Activated CD4-positive, alpha-beta T cell treated with anti-CD3 and anti-CD28 coated beads, Interleukin-2, amount 10 ng/mL, durations not matched to agents 7 days and 5 days (primary cell): ENCODE measurements at regions not wholly inside any gene's neighbourhood (a gene's known extent, or its start where the extent isn't known, plus 50 kb on each side); places are given as distances from the start of the nearest gene placed in this dataset.

Experiments used
- CTCF ChIA-PET: fragments of 350-600 bp; sonication (Branson Sonifier 250); formaldehyde crosslinking; loops from one replicate; lab custom pipeline; 2021; ENCODE audit warnings: antibody characterized with exemption; lab: Charles Lee
- POLR2A ChIA-PET: fragments of 350-600 bp; sonication (Branson Sonifier 250); formaldehyde crosslinking; loops from one replicate; lab custom pipeline; 2021; ENCODE audit warnings: antibody characterized with exemption; lab: Charles Lee
- DNase-seq: peaks from one replicate; pipeline ENCODE4 v3.0.0-alpha.2; 2020
- H3K27ac Mint-ChIP-seq: one replicate; pipeline ENCODE4 v1.8.0; 2021; ENCODE audit warnings: mild to moderate bottlenecking, moderate library complexity, mixed read lengths
- H3K27me3 Mint-ChIP-seq: one replicate; pipeline ENCODE4 v1.8.0; 2021; ENCODE audit warnings: mixed read lengths
- H3K36me3 Mint-ChIP-seq: one replicate; pipeline ENCODE4 v1.8.0; 2021; ENCODE audit warnings: low read depth, mixed read lengths
- H3K4me1 Mint-ChIP-seq: one replicate; pipeline ENCODE4 v1.8.0; 2021; ENCODE audit warnings: mixed read lengths
- H3K4me3 Mint-ChIP-seq: one replicate; pipeline ENCODE4 v1.8.0; 2021; ENCODE audit warnings: mild to moderate bottlenecking, moderate library complexity, mixed read lengths
- H3K9me3 Mint-ChIP-seq: one replicate; pipeline ENCODE4 v1.8.0; 2021; ENCODE audit warnings: mixed read lengths

DNA sequence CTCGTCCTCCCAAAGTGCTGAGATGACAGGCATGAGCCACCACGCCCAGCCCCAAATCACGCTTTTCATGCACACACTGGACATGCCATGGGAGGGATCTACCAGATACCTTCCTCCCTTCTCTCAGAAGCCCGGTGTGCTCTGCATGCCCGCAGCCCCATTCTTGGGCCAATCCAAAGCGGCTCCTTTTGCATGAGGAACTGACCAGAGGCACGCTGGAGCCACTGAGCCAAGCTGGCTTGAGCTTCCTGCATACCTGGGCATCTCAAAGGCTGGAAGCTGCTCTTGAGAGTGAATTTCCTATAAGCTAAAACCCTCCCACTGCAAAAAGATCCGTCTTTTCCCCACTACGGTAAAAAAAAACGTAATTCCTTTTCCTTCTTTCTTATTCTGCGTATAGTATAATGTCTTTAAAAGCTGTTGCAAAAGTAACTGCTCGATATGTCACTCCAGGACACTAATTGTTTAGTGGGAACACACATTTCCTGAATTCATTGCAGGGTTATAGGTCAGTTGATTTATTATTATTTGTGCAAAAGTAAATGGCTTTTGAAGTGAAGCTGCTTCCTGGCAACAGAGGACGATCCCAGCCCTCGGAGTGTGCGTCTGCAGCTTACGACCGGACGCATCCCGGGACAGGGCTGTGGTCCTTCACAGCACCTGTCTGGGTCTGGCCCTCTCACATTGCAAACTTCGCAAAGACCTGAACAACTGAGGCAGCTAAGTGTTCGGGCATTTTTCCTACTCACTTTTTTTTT is 61.8 kb upstream of the ETS2 start:
- POLR2A ChIA-PET, result no interaction called here
- no peak for DNase-seq
- H3K27me3 Mint-ChIP-seq, result peaks cover 4% of the 10 kb centered on the region
- peaks cover 23% of the 10 kb centered on the region for H3K4me1 Mint-ChIP-seq
- CTCF ChIA-PET, result no interaction called here
- H3K27ac Mint-ChIP-seq, result no peak overlapping the region
- no peak overlapping the region for H3K4me3 Mint-ChIP-seq
- no peaks in the 10 kb centered on the region for H3K36me3 Mint-ChIP-seq
- H3K9me3 Mint-ChIP-seq, result peaks cover 2% of the 10 kb centered on the region

DNA sequence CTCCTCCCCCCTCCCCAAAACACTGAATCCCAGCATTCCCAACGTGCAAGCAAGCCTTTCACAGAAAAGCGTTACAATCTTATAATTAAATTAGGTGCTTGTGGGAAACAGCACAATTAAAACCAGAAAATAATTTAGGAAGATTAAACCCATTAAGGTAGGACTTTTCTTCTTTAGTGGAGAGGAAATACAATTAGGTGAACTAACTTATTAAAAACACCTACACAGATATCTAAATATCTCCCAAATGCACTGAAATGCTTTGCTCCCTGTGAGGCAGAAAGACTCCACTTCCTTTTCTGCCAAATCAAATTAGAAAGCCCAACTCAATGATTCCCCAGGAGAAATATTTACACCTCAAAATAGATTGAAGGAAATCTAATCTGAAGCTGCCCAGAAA is 60.9 kb upstream of the ETS2 start:
- Mint-ChIP-seq H3K27ac (no peak overlapping the region), H3K9me3 (peaks cover 2% of the 10 kb centered on the region), H3K36me3 (no peaks in the 10 kb centered on the region), H3K4me3 (no peak overlapping the region), H3K4me1 (peaks cover 20% of the 10 kb centered on the region), H3K27me3 (peaks cover 4% of the 10 kb centered on the region)
- DNase-seq, result no peak
- ChIA-PET POLR2A (no interaction called here), CTCF (interaction anchor here (1.0 kb wide), 1 partner anchor 9 kb away, joined by 3 read pairs; no protein-coding TSS in a partner anchor)

DNA sequence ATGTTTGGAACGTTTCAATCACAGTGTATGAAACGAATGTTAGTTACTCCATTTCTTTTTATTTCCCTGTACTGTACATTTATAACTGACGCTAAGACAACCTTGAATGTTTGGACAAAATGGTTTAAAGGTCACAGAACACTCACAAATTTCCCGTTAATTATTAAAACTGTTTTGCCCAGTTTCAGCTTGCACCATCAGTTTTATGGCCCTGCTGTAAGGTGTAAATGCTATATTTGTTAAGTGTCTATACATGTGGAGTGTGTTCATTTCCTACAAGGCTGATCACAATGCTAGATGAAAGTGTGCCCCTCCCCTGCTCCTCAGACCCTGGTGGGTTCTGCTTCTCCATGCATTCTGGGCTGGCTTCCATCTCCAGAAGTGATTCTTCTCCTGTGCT is 57.9 kb upstream of the ETS2 start:
- Mint-ChIP-seq H3K4me3 (no peak overlapping the region), H3K36me3 (no peaks in the 10 kb centered on the region), H3K27me3 (peaks cover 4% of the 10 kb centered on the region), H3K4me1 (no peaks in the 10 kb centered on the region), H3K9me3 (peaks cover 2% of the 10 kb centered on the region), H3K27ac (no peak overlapping the region)
- no peak for DNase-seq
- POLR2A ChIA-PET, result no interaction called here
- CTCF ChIA-PET, result interaction anchor here (1.1 kb wide), 1 partner anchor 12 kb away, joined by 4 read pairs; no protein-coding TSS in a partner anchor

DNA sequence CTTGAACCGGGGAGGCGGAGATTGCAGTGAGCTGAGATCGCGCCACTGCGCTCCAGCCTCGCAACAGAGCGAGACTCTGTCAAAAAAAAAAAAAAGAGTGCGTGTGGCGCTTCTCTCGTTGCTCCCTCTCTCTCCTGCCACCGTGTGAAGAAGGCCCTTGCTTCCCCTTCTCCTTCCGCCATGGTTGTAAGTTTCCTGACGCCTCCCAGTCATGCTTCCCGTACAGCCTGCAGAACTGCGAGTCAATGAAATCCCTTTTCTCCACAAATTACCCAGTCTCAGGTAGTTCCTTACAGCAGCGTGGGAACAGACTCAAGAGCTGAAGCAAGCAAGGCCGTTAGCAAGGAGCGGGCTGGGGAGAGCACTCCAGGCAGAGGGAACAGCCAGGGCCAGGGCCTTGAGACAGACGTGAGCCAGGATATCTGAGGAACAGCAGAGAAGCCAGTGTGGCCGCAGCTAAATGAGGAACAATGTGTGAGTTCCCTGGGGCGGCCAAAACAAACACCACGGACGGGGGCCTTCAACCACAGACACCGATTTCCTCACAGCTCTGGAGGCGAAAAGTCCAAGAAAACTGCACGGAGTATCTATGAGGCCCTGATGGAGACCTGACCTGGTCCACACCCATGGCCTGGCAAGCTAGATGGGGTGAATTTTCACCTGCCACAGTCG is 54.2 kb upstream of the ETS2 start:
- peaks cover 4% of the 10 kb centered on the region for H3K27me3 Mint-ChIP-seq
- H3K4me1 Mint-ChIP-seq, result peaks cover 10% of the 10 kb centered on the region
- DNase-seq, result no peak

DNA sequence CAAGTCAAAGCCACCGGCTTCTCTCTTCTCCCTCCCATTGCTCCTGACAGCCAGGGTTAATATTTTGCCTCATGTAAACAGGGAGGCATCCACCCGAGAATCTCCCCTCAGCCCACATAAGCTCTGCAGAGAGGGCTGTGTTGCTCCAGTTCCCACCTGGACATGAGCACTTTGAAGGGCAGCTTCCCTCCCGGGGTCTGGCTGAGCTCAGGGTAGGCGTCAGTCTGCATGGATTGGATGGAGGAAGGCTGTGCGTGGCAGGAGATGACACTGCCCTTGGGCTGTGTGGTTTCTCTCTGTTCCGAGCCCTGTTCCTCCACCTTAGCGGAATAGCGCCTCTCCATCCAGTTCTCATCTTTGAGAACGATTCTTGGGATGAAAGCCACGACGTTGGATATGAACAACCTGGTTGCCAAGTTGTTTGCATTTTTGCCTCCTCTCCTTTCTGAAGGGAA is 53.7 kb upstream of the ETS2 start:
- ChIA-PET POLR2A (no interaction called here), CTCF (no interaction called here)
- Mint-ChIP-seq H3K4me1 (peaks cover 10% of the 10 kb centered on the region), H3K27me3 (peaks cover 4% of the 10 kb centered on the region), H3K27ac (no peak overlapping the region), H3K9me3 (no peaks in the 10 kb centered on the region), H3K36me3 (no peaks in the 10 kb centered on the region), H3K4me3 (no peak overlapping the region)
- no peak for DNase-seq

More for the DNA sequence above, 54.2 kb upstream of the ETS2 start:
- Mint-ChIP-seq H3K36me3 (no peaks in the 10 kb centered on the region), H3K4me3 (no peak overlapping the region), H3K9me3 (peaks cover 2% of the 10 kb centered on the region), H3K27ac (no peak overlapping the region)
- POLR2A ChIA-PET, result no interaction called here
- CTCF ChIA-PET, result no interaction called here

DNA sequence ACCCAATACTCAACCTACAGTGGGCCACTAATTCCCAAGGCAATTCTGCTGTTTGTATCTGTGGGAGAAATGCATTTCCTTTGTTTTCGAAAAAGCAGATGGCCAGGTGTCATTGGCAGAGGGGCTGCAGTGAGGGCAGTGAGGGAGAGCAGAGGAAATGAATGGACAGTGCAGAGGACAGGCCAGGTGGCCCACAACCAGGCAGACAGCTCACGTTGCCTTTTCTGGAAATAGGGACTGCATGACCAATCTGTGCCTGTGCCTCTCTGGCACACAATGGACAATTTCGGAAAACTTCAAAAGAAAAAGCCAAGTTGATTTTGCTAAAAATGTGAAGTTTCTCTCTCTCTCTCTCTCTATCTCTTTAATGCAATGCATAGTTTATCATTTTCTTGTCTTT is 52.6 kb upstream of the ETS2 start:
- POLR2A ChIA-PET, result no interaction called here

DNA sequence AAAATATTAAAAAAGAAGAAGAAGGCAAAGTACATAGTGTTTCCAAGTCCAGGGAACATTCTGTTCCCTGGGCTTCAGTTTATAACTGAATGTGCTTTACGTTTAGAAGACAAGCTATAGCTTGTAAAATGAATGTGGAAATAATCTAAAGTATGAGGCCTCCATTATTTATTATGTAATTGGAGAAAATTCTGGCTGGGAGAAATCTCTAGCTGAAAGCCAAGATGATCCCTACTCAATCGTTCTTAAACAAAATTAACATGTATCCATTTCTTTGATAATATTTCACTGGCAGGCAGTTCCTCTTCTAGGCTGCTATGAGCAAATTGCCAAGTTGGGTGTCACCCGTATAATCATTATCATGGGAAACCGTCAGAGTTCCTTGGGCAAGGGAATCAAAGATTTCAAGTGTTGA is 52.2 kb upstream of the ETS2 start:
- H3K4me3 Mint-ChIP-seq, result no peak overlapping the region
- no peak for DNase-seq
- H3K27me3 Mint-ChIP-seq, result peaks cover 4% of the 10 kb centered on the region
- ChIA-PET POLR2A (no interaction called here), CTCF (interaction anchor here (1.2 to 1.3 kb wide), 2 partner anchors 11 to 12 kb away, joined by 3 read pairs; no protein-coding TSS in a partner anchor)
- no peaks in the 10 kb centered on the region for H3K36me3 Mint-ChIP-seq
- H3K27ac Mint-ChIP-seq, result no peak overlapping the region
- H3K9me3 Mint-ChIP-seq, result no peaks in the 10 kb centered on the region
- peaks cover 10% of the 10 kb centered on the region for H3K4me1 Mint-ChIP-seq

More for the DNA sequence above, 52.6 kb upstream of the ETS2 start:
- Mint-ChIP-seq H3K4me3 (no peak overlapping the region), H3K36me3 (no peaks in the 10 kb centered on the region), H3K9me3 (no peaks in the 10 kb centered on the region), H3K27ac (no peak overlapping the region), H3K4me1 (peaks cover 10% of the 10 kb centered on the region), H3K27me3 (peaks cover 4% of the 10 kb centered on the region)
- CTCF ChIA-PET, result no interaction called here
- no peak for DNase-seq
